H7 (cell line): ENCODE measurements at regions not wholly inside any gene's neighbourhood (a gene's known extent, or its start where the extent isn't known, plus 50 kb on each side); places are given as distances from the start of the nearest gene placed in this dataset.

Experiments
- DNase-seq: peaks from one replicate; pipeline ENCODE4 v3.0.0; 2012
- H3K27me3 ChIP-seq: 2 replicates; pipeline ENCODE4 v1.6.0; 2011; ENCODE audit warnings: mild to moderate bottlenecking, low read length; ENCODE audit not compliant: control insufficient read depth, insufficient read depth
- H3K36me3 ChIP-seq: replicated peaks from 2 replicates; pipeline ENCODE4 v1.5.1; 2011; ENCODE audit warnings: low read length; ENCODE audit not compliant: control insufficient read depth, insufficient read depth
- H3K4me3 ChIP-seq: 2 replicates; pipeline ENCODE4 v1.5.1; 2011; ENCODE audit warnings: low read depth, mild to moderate bottlenecking, control low read depth, low read length, moderate library complexity; ENCODE audit not compliant: insufficient read depth

GRCh38 chr16:86669937-86670749 lies 91.8 kb downstream of the FOXL1 start:
- peak; percentile 37 for DNase-seq
- no peaks in the 10 kb centered on the region for H3K36me3 ChIP-seq
- no peak overlapping the region for H3K4me3 ChIP-seq
- H3K27me3 ChIP-seq = no peaks in the 10 kb centered on the region

GRCh38 chr16:86670750-86671234 lies 92.4 kb downstream of the FOXL1 start:
- Histone ChIP-seq H3K36me3 (no peaks in the 10 kb centered on the region), H3K4me3 (no peak overlapping the region), H3K27me3 (no peaks in the 10 kb centered on the region)
- DNase-seq = no peak

- no peaks in the 10 kb centered on the region for H3K27me3 ChIP-seq
- H3K4me3 ChIP-seq = no peak overlapping the region
- no peaks in the 10 kb centered on the region for H3K36me3 ChIP-seq
- DNase-seq = no peak
Observed at GRCh38 chr16:86671486-86672178, 93.3 kb downstream of the FOXL1 start.

GRCh38 chr16:86672179-86672863 lies 94.0 kb downstream of the FOXL1 start:
- no peaks in the 10 kb centered on the region for H3K27me3 ChIP-seq
- no peaks in the 10 kb centered on the region for H3K36me3 ChIP-seq
- H3K4me3 ChIP-seq = no peak overlapping the region
- no peak for DNase-seq

GRCh38 chr16:86673090-86673955 lies 95.0 kb downstream of the FOXL1 start:
- Histone ChIP-seq H3K36me3 (no peaks in the 10 kb centered on the region), H3K27me3 (no peaks in the 10 kb centered on the region), H3K4me3 (no peak overlapping the region)
- DNase-seq = no peak

- Histone ChIP-seq H3K36me3 (no peaks in the 10 kb centered on the region), H3K27me3 (no peaks in the 10 kb centered on the region), H3K4me3 (no peak overlapping the region)
- no peak for DNase-seq
Observed at GRCh38 chr16:86673956-86674453, 95.7 kb downstream of the FOXL1 start.

- DNase-seq = no peak
- H3K4me3 ChIP-seq = no peak overlapping the region
- H3K36me3 ChIP-seq = no peaks in the 10 kb centered on the region
- H3K27me3 ChIP-seq = no peaks in the 10 kb centered on the region
Observed at GRCh38 chr16:86676254-86676670, 97.9 kb downstream of the FOXL1 start.

- H3K4me3 ChIP-seq = no peak overlapping the region
Observed at GRCh38 chr16:86679490-86679889, 101.1 kb downstream of the FOXL1 start.

GRCh38 chr16:86680162-86680561 lies 101.8 kb downstream of the FOXL1 start:
- H3K27me3 ChIP-seq = no peaks in the 10 kb centered on the region
- no peak for DNase-seq
- H3K4me3 ChIP-seq = no peak overlapping the region
- H3K36me3 ChIP-seq = no peaks in the 10 kb centered on the region

More at GRCh38 chr16:86679490-86679889, 101.1 kb downstream of the FOXL1 start:
- Histone ChIP-seq H3K27me3 (no peaks in the 10 kb centered on the region), H3K36me3 (no peaks in the 10 kb centered on the region)
- no peak for DNase-seq

- H3K36me3 ChIP-seq = no peaks in the 10 kb centered on the region
- H3K4me3 ChIP-seq = no peak overlapping the region
- no peaks in the 10 kb centered on the region for H3K27me3 ChIP-seq
- DNase-seq = no peak
Observed at GRCh38 chr16:86680661-86681030, 102.3 kb downstream of the FOXL1 start.

- Histone ChIP-seq H3K27me3 (no peaks in the 10 kb centered on the region), H3K4me3 (no peak overlapping the region), H3K36me3 (no peaks in the 10 kb centered on the region)
- DNase-seq = no peak
Observed at GRCh38 chr16:86681031-86681756, 102.8 kb downstream of the FOXL1 start.

GRCh38 chr16:86681757-86682106 lies 103.4 kb downstream of the FOXL1 start:
- Histone ChIP-seq H3K36me3 (no peaks in the 10 kb centered on the region), H3K4me3 (no peak overlapping the region), H3K27me3 (no peaks in the 10 kb centered on the region)
- DNase-seq = no peak

GRCh38 chr16:86682219-86682904 lies 104.0 kb downstream of the FOXL1 start:
- no peak overlapping the region for H3K4me3 ChIP-seq
- DNase-seq = no peak
- H3K27me3 ChIP-seq = no peaks in the 10 kb centered on the region
- H3K36me3 ChIP-seq = no peaks in the 10 kb centered on the region
